NCI-H748 (cell line): ENCODE measurements at regions not wholly inside any gene's neighbourhood (a gene's known extent, or its start where the extent isn't known, plus 50 kb on each side); places are given as distances from the start of the nearest gene placed in this dataset.

ENCODE experiments used
- DNase-seq: peaks from one replicate; lab custom pipeline; 2025; ENCODE audit not compliant: unreplicated experiment; lab: John Stamatoyannopoulos, UW

GRCh38 chr5:72035831-72036230, 71.4 kb upstream of the MAP1B start:
- no peak for DNase-seq

GRCh38 chr5:72036951-72037350, 70.3 kb upstream of the MAP1B start:
- no peak for DNase-seq

GRCh38 chr5:72040513-72040912, 66.8 kb upstream of the MAP1B start:
- DNase-seq: no peak

- DNase-seq: no peak
These were observed 65.6 kb upstream of the MAP1B start for GRCh38 chr5:72041654-72042053.

- peak; percentile 29 for DNase-seq
These were observed 65.2 kb upstream of the MAP1B start for GRCh38 chr5:72042097-72042496.

- DNase-seq: no peak
These were observed 61.6 kb upstream of the MAP1B start for GRCh38 chr5:72045692-72046091.

GRCh38 chr5:72046106-72046505, 61.2 kb upstream of the MAP1B start:
- no peak for DNase-seq

- DNase-seq: no peak
These were observed 51.6 kb upstream of the MAP1B start for GRCh38 chr5:72055636-72056035.
